ENCODE measurements at regions not wholly inside any gene's neighbourhood (a gene's known extent, or its start where the extent isn't known, plus 50 kb on each side); places are given as distances from the start of the nearest gene placed in this dataset.
"Not testable (repeated sequence)": the region's sequence is repeated elsewhere in the genome, so short reads cannot be mapped to it uniquely, and the experiment has no call there.

DNA sequence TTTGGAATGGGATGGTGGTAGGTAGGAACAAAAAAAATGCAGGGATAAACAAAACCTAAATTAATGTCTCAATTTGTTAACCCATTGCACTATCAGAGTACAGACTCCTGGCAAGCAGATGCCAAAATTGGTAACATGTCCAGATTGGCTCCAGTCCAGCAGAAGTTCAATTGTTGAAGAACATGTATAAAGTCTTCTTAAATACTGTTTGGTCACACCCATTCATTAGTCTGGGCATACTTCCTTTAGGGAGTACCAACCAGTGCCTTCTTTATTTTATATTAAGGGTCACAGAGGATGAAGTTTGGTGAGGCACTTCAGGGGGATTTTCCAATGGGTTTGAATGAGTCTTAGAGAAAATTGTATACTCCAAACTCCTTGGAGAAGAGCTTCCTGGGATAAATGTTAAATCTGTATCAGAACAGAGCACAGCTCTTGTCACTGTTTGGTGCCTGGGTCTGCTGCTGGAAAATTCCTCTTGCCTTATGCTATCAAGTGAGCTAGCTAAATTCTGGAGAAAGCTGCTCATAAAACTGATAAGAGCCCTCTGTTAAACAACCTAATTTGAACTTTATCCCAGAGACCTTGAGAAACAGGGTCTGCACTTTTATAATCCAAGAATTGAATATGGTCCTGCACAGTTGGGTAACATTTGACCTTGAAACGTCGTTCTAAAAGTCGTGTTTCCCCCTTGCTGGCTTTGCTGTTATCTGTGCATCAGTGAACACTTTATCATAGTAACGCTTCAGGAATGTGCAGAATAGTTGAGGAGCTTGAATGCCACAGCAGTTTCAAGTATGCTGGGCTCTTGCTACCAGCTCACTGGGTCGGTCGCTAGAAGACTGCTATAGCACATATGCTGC, 334.1 kb upstream of the CITED2 start:
- FAIRE-seq (no peak), DNase-seq (ENCODE audit: insufficient read length, low spot score) (no peak)

- no peak for DNase-seq (ENCODE audit: insufficient read length, low spot score)
These were observed 332.5 kb upstream of the CITED2 start for GRCh38 chr6:139706912-139707311.

DNA sequence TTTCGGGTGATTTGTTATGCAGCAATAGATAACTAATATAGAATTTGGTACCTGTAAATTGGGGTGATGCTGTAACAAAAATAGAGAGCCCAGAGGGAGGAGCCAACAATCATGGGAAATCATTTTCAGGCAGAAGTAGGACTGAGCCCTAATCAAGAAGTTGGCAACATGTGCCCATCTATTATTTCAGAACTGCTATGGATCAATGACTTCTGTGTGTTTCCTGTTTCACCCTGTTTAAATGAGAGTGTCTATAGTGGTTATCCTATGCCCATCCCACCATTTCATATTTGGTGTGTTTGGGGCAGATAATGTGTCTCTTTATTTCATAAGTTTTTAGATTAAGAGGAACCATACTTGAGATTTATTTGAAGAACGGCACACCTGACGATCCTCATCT, 330.8 kb upstream of the CITED2 start:
- FAIRE-seq, result no peak
- no peak for DNase-seq (ENCODE audit: insufficient read length, low spot score)

More at GRCh38 chr6:139706912-139707311, 332.5 kb upstream of the CITED2 start:
- FAIRE-seq, result no peak

GRCh38 chr6:139703780-139704179, 329.3 kb upstream of the CITED2 start:
- no peak for FAIRE-seq

DNA sequence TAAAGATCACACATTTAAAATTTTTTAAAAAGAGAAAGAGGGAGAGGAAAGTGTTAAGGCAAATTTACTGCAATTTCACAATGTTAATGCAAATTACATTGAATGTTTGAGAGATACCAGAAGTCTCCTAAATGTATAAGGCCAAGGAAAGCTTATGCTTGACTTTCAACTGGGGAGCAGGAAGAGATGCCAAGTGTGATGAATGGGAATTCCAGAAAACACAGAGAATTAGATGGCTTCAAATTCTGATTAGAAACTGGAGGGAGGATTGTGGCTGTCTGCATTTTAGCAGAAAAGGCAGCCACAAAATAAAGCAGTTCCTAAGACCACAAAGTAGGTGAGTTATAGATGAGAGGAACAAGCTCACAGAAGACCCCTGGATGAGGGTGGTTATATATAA, 328.3 kb upstream of the CITED2 start:
- no peak for DNase-seq (ENCODE audit: insufficient read length, low spot score)
- no peak for FAIRE-seq

More at GRCh38 chr6:139703780-139704179, 329.3 kb upstream of the CITED2 start:
- DNase-seq (ENCODE audit: insufficient read length, low spot score), result no peak

DNA sequence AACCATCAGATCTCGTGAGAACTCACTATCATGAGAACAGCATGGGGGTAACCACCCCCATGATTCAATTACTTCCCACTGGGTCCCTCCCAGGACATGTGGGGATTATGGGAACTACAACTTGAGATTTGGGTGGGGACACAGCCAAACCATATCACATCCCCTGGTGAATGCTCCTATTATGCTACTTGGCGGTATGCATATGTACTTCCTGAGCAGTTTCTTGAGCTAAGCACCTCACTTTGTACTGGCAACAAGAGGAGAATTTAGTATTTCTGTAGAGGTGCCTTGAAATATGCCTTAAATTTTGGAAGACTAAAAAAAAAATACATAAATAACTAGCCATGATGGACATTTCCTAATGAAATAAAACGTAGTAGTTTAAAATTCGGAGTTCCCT, 327.2 kb upstream of the CITED2 start:
- no peak for FAIRE-seq

GRCh38 chr6:139701003-139701402, 326.6 kb upstream of the CITED2 start:
- no peak for FAIRE-seq
- DNase-seq (ENCODE audit: insufficient read length, low spot score), result no peak

More for the DNA sequence above, 327.2 kb upstream of the CITED2 start:
- no peak for DNase-seq (ENCODE audit: insufficient read length, low spot score)

DNA sequence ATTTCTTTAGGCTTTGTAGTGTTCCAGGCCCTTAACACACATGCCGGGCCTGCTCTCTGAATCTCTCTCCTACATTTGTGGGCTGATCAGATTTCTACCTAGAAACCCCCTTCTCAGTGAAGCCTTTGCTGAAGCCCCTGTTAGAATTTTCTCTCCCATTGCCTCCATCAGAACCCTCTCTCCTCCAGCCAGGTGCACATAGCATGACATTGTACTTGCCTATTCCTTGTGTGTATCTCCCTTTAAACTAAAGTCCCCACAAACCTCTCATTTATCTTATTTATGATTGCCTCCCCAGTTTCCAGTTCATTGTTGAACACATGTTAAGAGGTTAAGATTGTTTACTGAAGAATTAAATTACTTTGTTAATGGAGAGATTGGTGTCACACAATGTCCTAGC, 325.5 kb upstream of the CITED2 start:
- DNase-seq (ENCODE audit: insufficient read length, low spot score), result no peak
- FAIRE-seq, result no peak

DNA sequence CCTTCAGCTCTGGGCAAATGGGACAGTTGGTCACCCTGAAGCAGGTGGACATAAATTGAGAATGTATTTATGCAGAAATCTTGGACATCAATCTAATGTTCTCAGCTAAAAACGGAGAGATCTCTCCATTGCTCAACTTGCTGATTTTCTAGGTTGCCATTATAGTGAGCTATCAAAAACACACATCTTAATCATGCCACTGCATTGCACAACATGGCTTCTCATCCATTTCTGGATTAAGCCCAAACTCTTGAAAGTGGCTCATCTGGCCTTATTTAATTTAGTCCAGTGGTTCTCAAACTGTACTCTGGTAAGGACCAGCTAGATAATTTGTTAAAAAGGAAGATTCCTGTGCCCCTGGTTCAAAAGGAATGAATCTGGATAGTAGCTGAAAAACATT, 324.9 kb upstream of the CITED2 start:
- DNase-seq (ENCODE audit: insufficient read length, low spot score) (no peak), FAIRE-seq (no peak)

DNA sequence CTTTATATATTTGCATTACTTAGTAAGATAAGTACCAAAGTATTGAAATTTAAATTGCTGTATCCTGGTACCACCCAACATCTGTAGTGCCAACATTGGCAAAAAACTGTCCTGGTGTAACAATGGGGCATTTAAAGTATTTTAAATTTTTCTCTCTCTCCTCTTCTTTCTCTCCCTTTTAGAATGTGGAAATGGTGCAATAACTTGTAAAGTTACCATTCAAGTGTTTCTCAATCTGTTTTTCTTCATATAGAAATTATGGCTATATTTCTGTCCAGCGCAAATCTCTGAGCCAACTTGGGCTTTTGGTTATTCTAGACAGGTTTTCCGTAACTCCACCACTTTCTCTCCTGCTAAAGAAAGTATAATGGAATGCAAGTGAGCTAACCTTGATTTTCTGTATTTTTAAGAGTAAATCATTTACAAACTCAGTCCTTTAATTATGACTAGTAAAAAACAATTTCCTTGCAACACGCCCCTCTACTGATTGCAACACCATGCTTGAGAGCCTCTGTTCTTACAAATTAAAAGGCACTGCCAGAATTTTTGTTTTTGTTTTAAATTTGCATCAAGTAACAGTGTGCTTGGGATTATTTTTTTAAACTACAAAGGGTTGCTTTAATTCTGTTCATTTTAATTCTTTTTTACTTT, 324.2 kb upstream of the CITED2 start:
- FAIRE-seq (no peak), DNase-seq (ENCODE audit: insufficient read length, low spot score) (no peak)

- not testable (repeated sequence) for FAIRE-seq; DNase-seq (ENCODE audit: insufficient read length, low spot score)
These were observed 323.4 kb upstream of the CITED2 start for GRCh38 chr6:139697856-139698255.

DNA sequence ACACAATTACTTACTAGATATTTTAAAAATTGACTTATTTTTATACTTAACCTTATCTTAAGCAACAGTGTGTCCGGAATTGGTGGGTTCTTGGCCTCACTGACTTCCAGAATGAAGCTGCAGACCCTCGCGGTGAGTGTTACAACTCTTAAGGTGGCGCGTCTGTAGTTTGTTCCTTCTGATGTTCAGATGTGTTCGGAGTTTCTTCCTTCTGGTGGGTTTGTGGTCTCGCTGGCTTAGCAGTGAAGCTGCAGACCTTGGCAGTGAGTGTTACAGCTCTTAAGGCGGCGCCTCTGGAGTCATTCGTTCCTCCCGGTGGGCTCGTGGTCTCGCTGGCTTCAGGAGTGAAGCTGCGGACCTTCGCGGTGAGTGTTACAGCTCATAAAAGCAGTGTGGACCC, 322.5 kb upstream of the CITED2 start:
- not testable (repeated sequence) for DNase-seq (ENCODE audit: insufficient read length, low spot score); FAIRE-seq

- FAIRE-seq (no peak), DNase-seq (ENCODE audit: insufficient read length, low spot score) (no peak)
These were observed 320.9 kb upstream of the CITED2 start for GRCh38 chr6:139695361-139695760.

- FAIRE-seq, result no peak
These were observed 319.3 kb upstream of the CITED2 start for GRCh38 chr6:139693735-139694134.

GRCh38 chr6:139690007-139690406, 315.6 kb upstream of the CITED2 start:
- no peak for FAIRE-seq
- no peak for DNase-seq (ENCODE audit: insufficient read length, low spot score)

More at GRCh38 chr6:139693735-139694134, 319.3 kb upstream of the CITED2 start:
- DNase-seq (ENCODE audit: insufficient read length, low spot score), result no peak

GRCh38 chr6:139687055-139687454, 312.6 kb upstream of the CITED2 start:
- no peak for FAIRE-seq
- DNase-seq (ENCODE audit: insufficient read length, low spot score), result no peak

GRCh38 chr6:139686308-139686707, 311.9 kb upstream of the CITED2 start:
- no peak for DNase-seq (ENCODE audit: insufficient read length, low spot score)

GRCh38 chr6:139685009-139685408, 310.6 kb upstream of the CITED2 start:
- DNase-seq (ENCODE audit: insufficient read length, low spot score), result no peak
- no peak for FAIRE-seq

More at GRCh38 chr6:139686308-139686707, 311.9 kb upstream of the CITED2 start:
- FAIRE-seq, result no peak

- DNase-seq (ENCODE audit: insufficient read length, low spot score) (no peak), FAIRE-seq (no peak)
These were observed 306.4 kb upstream of the CITED2 start for GRCh38 chr6:139680819-139681218.

DNA sequence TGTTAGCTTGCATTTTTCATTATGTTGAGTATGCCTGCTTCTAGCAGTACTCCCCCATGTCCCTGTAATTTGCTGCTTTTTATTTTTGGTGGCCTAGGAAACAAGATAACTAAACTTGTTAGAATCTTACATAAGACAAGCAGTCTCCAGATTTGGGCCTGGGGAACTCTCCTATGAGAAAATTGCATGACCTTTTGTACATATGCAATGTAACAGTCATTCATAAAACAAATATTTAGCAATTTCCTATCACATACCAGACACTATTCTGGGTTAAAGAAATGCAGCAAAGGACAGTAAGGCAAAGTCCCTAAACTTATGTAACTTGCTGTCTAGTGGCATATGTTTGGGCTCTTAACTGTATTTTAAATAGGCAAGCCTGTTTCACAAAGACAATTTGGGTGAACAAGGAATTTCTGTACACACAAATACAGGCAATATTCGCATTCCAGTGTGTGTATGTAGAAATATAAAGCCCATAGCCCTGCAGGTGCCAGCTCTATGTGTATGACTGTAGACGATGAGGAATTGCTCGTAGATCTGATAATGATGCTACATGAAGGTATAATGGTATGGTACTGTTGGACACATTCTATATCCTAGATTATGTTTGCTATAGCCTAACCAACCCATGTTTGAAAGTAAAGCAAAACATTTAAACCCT, 305.2 kb upstream of the CITED2 start:
- FAIRE-seq (no peak), DNase-seq (ENCODE audit: insufficient read length, low spot score) (no peak)

DNA sequence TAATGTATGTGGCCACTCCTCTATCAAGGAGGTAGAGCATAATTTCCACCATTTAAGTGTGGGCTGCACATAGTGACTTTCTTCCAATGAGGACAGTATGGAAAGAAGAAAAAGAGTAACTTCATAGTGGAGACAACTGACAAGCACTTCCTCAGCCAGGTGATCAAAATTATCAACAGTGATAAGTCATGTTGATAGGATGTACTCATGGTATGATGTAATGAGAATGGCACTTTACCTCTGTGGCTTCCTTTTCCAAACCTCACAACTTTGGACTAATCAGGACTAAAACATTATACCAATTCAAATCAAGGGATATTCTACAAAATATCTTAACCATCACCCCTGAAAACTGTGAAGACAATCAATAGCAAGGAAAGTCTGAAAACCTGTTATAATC, 302.3 kb upstream of the CITED2 start:
- no peak for FAIRE-seq

More for the DNA sequence above, 302.3 kb upstream of the CITED2 start:
- no peak for DNase-seq (ENCODE audit: insufficient read length, low spot score)
